IMR-90 (cell line): ENCODE measurements at regions not wholly inside any gene's neighbourhood (a gene's known extent, or its start where the extent isn't known, plus 50 kb on each side); places are given as distances from the start of the nearest gene placed in this dataset.

ENCODE experiments used
- ATAC-seq: fragments of 200-7000 bp; cut with Tn5 transposase; 2 replicates; pipeline ENCODE4 v1.9.1; 2020; ENCODE audit warnings: low read depth, mild to moderate bottlenecking, moderate library complexity
- BruUV-seq: library from RNA; stranded (reverse); fragments of 400-500 nt; replicated peaks from 2 replicates; lab custom pipeline; 2021; lab: Mats Ljungman, UMichigan
- CTCF ChIA-PET: fragments of 300-600 bp; formaldehyde crosslinking; extraction: SDS; loops from one replicate; lab custom pipeline; 2021; ENCODE audit warnings: antibody characterized with exemption; lab: Yijun Ruan, JAX
- POLR2A ChIA-PET: fragments of 300-600 bp; sonication (Branson Sonifier 250); formaldehyde crosslinking; loops from one replicate; lab custom pipeline; 2022; ENCODE audit warnings: antibody characterized with exemption; ENCODE audit not compliant: unreplicated experiment; lab: Charles Lee
- DNase-seq: peaks from one replicate; pipeline ENCODE4 v3.0.0; 2013
- H2AFZ ChIP-seq: replicated peaks from 2 replicates; pipeline ENCODE3; 2013; ENCODE audit warnings: low read length, mild to moderate bottlenecking; ENCODE audit not compliant: poor library complexity
- H2AK5ac ChIP-seq: 2 replicates; pipeline ENCODE4 v1.6.1; 2013; ENCODE audit warnings: low read depth, low read length, inconsistent platforms
- H2AK9ac ChIP-seq: replicated peaks from 2 replicates; pipeline ENCODE3; 2013; ENCODE audit warnings: mild to moderate bottlenecking, low read depth, low read length, moderate library complexity; ENCODE audit not compliant: poor library complexity
- H2BK120ac ChIP-seq: 2 replicates; pipeline ENCODE4 v1.6.1; 2013; ENCODE audit warnings: low read depth, low read length, inconsistent platforms
- H2BK15ac ChIP-seq: 3 replicates; pipeline ENCODE4 v1.6.1; 2013; ENCODE audit warnings: low read depth, low read length, inconsistent platforms
- H2BK20ac ChIP-seq: 2 replicates; pipeline ENCODE4 v1.6.1; 2013; ENCODE audit warnings: low read depth, mild to moderate bottlenecking, inconsistent platforms, low read length, moderate library complexity
- H2BK5ac ChIP-seq: 2 replicates; pipeline ENCODE4 v1.6.1; 2013; ENCODE audit warnings: mild to moderate bottlenecking, low read depth, low read length, inconsistent platforms; ENCODE audit not compliant: poor library complexity, severe bottlenecking
- H3K14ac ChIP-seq: replicated peaks from 2 replicates; pipeline ENCODE4 v1.6.1; 2013; ENCODE audit warnings: low read depth, low read length, inconsistent platforms
- H3K18ac ChIP-seq: 2 replicates; pipeline ENCODE4 v1.6.1; 2013; ENCODE audit warnings: low read depth, low read length, control low read depth
- H3K23ac ChIP-seq: 2 replicates; pipeline ENCODE4 v1.6.1; 2013; ENCODE audit warnings: low read depth, low read length, inconsistent platforms
- H3K27ac ChIP-seq: 2 replicates; pipeline ENCODE4 v1.5.1; 2013; ENCODE audit warnings: mild to moderate bottlenecking, control low read depth, low read length; ENCODE audit not compliant: insufficient read depth
- H3K27me3 ChIP-seq: 2 replicates; pipeline ENCODE4 v1.6.1; 2013; ENCODE audit warnings: low read length; ENCODE audit not compliant: control insufficient read depth, insufficient read depth
- H3K36me3 ChIP-seq: 2 replicates; pipeline ENCODE4 v1.6.1; 2013; ENCODE audit warnings: low read length, mixed read lengths; ENCODE audit not compliant: control insufficient read depth, insufficient read depth
- H3K4ac ChIP-seq: 2 replicates; pipeline ENCODE4 v1.6.1; 2013; ENCODE audit warnings: low read depth, low read length, inconsistent platforms
- H3K4me1 ChIP-seq: 2 replicates; pipeline ENCODE4 v1.6.1; 2013; ENCODE audit warnings: low read length, mixed read lengths; ENCODE audit not compliant: control insufficient read depth, insufficient read depth
- H3K4me2 ChIP-seq: 2 replicates; pipeline ENCODE4 v1.6.1; 2013; ENCODE audit warnings: low read depth, mild to moderate bottlenecking, control low read depth, low read length, moderate library complexity
- H3K4me3 ChIP-seq: 2 replicates; pipeline ENCODE4 v1.5.1; 2013; ENCODE audit warnings: low read depth, mild to moderate bottlenecking, control low read depth, low read length, moderate library complexity; ENCODE audit not compliant: insufficient read depth
- H3K56ac ChIP-seq: 2 replicates; pipeline ENCODE4 v1.6.1; 2013; ENCODE audit warnings: low read length, inconsistent platforms; ENCODE audit not compliant: insufficient read depth; ENCODE audit errors: extremely low read depth
- H3K79me1 ChIP-seq, 2 experiments: 2 replicates each; pipeline ENCODE4 v1.6.1; 2013; ENCODE audit warnings: low read length in 2 of 2, inconsistent platforms in 1 of 2, low read depth in 1 of 2
- H3K9ac ChIP-seq: 2 replicates; pipeline ENCODE4 v1.6.1; 2013; ENCODE audit warnings: low read depth, low read length, control low read depth
- H3K9me1 ChIP-seq: 2 replicates; pipeline ENCODE4 v1.6.1; 2013; ENCODE audit warnings: low read length, inconsistent platforms; ENCODE audit not compliant: insufficient read depth
- H3K9me3 ChIP-seq: 2 replicates; pipeline ENCODE4 v1.6.1; 2013; ENCODE audit warnings: low read length; ENCODE audit not compliant: control insufficient read depth, insufficient read depth
- H4K20me1 ChIP-seq: 2 replicates; pipeline ENCODE4 v1.6.1; 2013; ENCODE audit warnings: low read length, inconsistent platforms; ENCODE audit not compliant: insufficient read depth
- H4K5ac ChIP-seq: 2 replicates; pipeline ENCODE4 v1.6.1; 2013; ENCODE audit warnings: mild to moderate bottlenecking, low read depth, low read length, control low read depth
- H4K8ac ChIP-seq, 2 experiments: 2 replicates each; pipeline ENCODE4 v1.6.1; 2013; ENCODE audit warnings: low read depth in 2 of 2, low read length in 2 of 2, control low read depth in 1 of 2, inconsistent platforms in 1 of 2
- H4K91ac ChIP-seq: 2 replicates; pipeline ENCODE4 v1.6.1; 2013; ENCODE audit warnings: low read depth, low read length, inconsistent platforms; ENCODE audit not compliant: insufficient read depth
- BHLHE40 ChIP-seq: fragments of 150-350 bp; IDR thresholded peaks from 2 replicates; pipeline ENCODE4 v1.6.1; 2016; ENCODE audit warnings: mild to moderate bottlenecking, low read depth, low read length
- CEBPB ChIP-seq: IDR thresholded peaks from 2 replicates; pipeline ENCODE4 v1.6.1; 2012; ENCODE audit warnings: low read depth, low read length, improper control_type of control experiment
- CHD1 ChIP-seq: IDR thresholded peaks from 2 replicates; pipeline ENCODE4 v1.6.1; 2012; ENCODE audit warnings: low read depth, low read length, improper control_type of control experiment
- CTCF ChIP-seq: conservative IDR thresholded peaks from 2 replicates; pipeline ENCODE4 v1.5.1; 2012; ENCODE audit warnings: mild to moderate bottlenecking, low read depth, low read length, improper control_type of control experiment
- ELK1 ChIP-seq: fragments of 150-350 bp; IDR thresholded peaks from 2 replicates; pipeline ENCODE4 v1.6.1; 2016; ENCODE audit warnings: low read depth, mild to moderate bottlenecking, low read length, moderate library complexity, borderline replicate concordance
- FOS ChIP-seq: fragments of 150-350 bp; IDR thresholded peaks from 2 replicates; pipeline ENCODE4 v1.6.1; 2016; ENCODE audit warnings: low read depth, low read length
- MAFK ChIP-seq: IDR thresholded peaks from 2 replicates; pipeline ENCODE4 v1.6.1; 2012; ENCODE audit warnings: low read depth, low read length, improper control_type of control experiment
- MAZ ChIP-seq: IDR thresholded peaks from 2 replicates; pipeline ENCODE4 v1.6.1; 2012; ENCODE audit warnings: low read depth, mild to moderate bottlenecking, low read length, improper control_type of control experiment, moderate library complexity, borderline replicate concordance
- MXI1 ChIP-seq: IDR thresholded peaks from 2 replicates; pipeline ENCODE4 v1.6.1; 2012; ENCODE audit warnings: low read depth, mild to moderate bottlenecking, low read length, moderate library complexity, borderline replicate concordance
- NFE2L2 ChIP-seq: fragments of 150-350 bp; IDR thresholded peaks from 2 replicates; pipeline ENCODE4 v1.6.1; 2016; ENCODE audit warnings: low read depth, mild to moderate bottlenecking, low read length
- POLR2A ChIP-seq: IDR thresholded peaks from 2 replicates; pipeline ENCODE4 v1.6.1; 2012; ENCODE audit warnings: mild to moderate bottlenecking, low read depth, low read length
- RAD21 ChIP-seq: IDR thresholded peaks from 2 replicates; pipeline ENCODE4 v1.6.1; 2012; ENCODE audit warnings: low read length, improper control_type of control experiment
- RCOR1 ChIP-seq: IDR thresholded peaks from 2 replicates; pipeline ENCODE4 v1.6.1; 2012; ENCODE audit warnings: mild to moderate bottlenecking, low read length, improper control_type of control experiment; ENCODE audit not compliant: insufficient replicate concordance
- RFX5 ChIP-seq: IDR thresholded peaks from 2 replicates; pipeline ENCODE4 v1.8.0; 2012; ENCODE audit warnings: low read depth, mild to moderate bottlenecking, low read length, moderate library complexity
- SMC3 ChIP-seq: fragments of 150-350 bp; IDR thresholded peaks from 2 replicates; pipeline ENCODE4 v1.6.1; 2016; ENCODE audit warnings: low read depth, mild to moderate bottlenecking, antibody characterized with exemption, low read length, moderate library complexity
- USF2 ChIP-seq: fragments of 150-350 bp; IDR thresholded peaks from 2 replicates; pipeline ENCODE4 v1.6.1; 2017; ENCODE audit warnings: mild to moderate bottlenecking, antibody characterized with exemption, low read length, low read depth
- dilution Hi-C: fragments of 300-500 bp; cut with HindIII; formaldehyde crosslinking; loops from one replicate; pipeline ENCODE4 v1.14.3; 2018; ENCODE audit warnings: low sequenced_read_pairs; ENCODE audit not compliant: unreplicated experiment
- in situ Hi-C: fragments of 300-500 bp; cut with MboI; formaldehyde crosslinking; loops from 3 replicates; pipeline ENCODE4 v1.14.3; 2019; ENCODE audit warnings: low sequenced_read_pairs, inconsistent platforms, mixed read lengths
- intact Hi-C: fragments of 100-400 bp; cut with micrococcal nuclease; formaldehyde crosslinking; loops from 2 replicates; pipeline ENCODE4 v1.10.0; 2022

- H4K20me1 ChIP-seq: no peaks in the 10 kb centered on the region
- CTCF ChIA-PET: no interaction called here
- intact Hi-C loops: no loop called here
Measured at GRCh38 chr14:83290447-83290846, 1756.8 kb upstream of the SEL1L start.

More at GRCh38 chr14:83290447-83290846, 1756.8 kb upstream of the SEL1L start:
- Histone ChIP-seq H4K8ac (no peak overlapping the region), H2BK15ac (no peak overlapping the region), H2BK20ac (no peak overlapping the region), H3K9ac (no peak overlapping the region), H3K27me3 (no peaks in the 10 kb centered on the region), H3K14ac (no peak overlapping the region), H4K5ac (no peak overlapping the region), H3K4me1 (peaks cover 3% of the 10 kb centered on the region; the same call in 1 of the 2 replicates), H3K79me1 (no peaks in the 10 kb centered on the region), H3K4me2 (no peak overlapping the region), H3K23ac (no peak overlapping the region), H3K4ac (no peak overlapping the region), H3K56ac (no peak overlapping the region), H2AK9ac (no peak overlapping the region), H3K9me1 (no peaks in the 10 kb centered on the region), H3K27ac (no peak overlapping the region), H2BK120ac (no peak overlapping the region), H3K18ac (no peak overlapping the region), H3K4me3 (no peak overlapping the region), H4K91ac (no peak overlapping the region), H2AK5ac (no peak overlapping the region), H3K9me3 (no peaks in the 10 kb centered on the region), H3K36me3 (no peaks in the 10 kb centered on the region), H2AFZ (no peak overlapping the region), H2BK5ac (no peak overlapping the region)
- POLR2A ChIA-PET: no interaction called here
- BruUV-seq: no TSS peak
- no peak for TF ChIP-seq ELK1
- TF ChIP-seq RAD21: no peak
- no peak for TF ChIP-seq USF2
- TF ChIP-seq RFX5: no peak
- no peak for TF ChIP-seq FOS
- TF ChIP-seq CEBPB: no peak
- no peak for TF ChIP-seq MAFK
- no peak for TF ChIP-seq MAZ
- no peak for TF ChIP-seq BHLHE40
- no peak for TF ChIP-seq CTCF
- TF ChIP-seq CHD1: no peak
- TF ChIP-seq RCOR1: no peak
- no peak for TF ChIP-seq SMC3
- TF ChIP-seq POLR2A: no peak
- no peak for TF ChIP-seq NFE2L2
- no peak for TF ChIP-seq MXI1
- ATAC-seq (no peak), DNase-seq (no peak)
- in situ Hi-C loops (no loop called here), dilution Hi-C loops (no loop called here)
